Endodermal cell (in vitro differentiated cells): ENCODE measurements at regions not wholly inside any gene's neighbourhood (a gene's known extent, or its start where the extent isn't known, plus 50 kb on each side); places are given as distances from the start of the nearest gene placed in this dataset.

Experiments used
- DNase-seq: peaks from one replicate; pipeline ENCODE4 v3.0.0-alpha.2; 2017
- H3K27ac ChIP-seq: 2 replicates; pipeline ENCODE4 v1.5.1; 2013; ENCODE audit warnings: mild to moderate bottlenecking, low read depth, low read length, moderate library complexity
- H3K27me3 ChIP-seq: 2 replicates; pipeline ENCODE4 v1.6.1; 2013; ENCODE audit warnings: mild to moderate bottlenecking, low read length, moderate library complexity; ENCODE audit not compliant: insufficient read depth, control insufficient read depth, poor library complexity, severe bottlenecking
- H3K36me3 ChIP-seq: 2 replicates; pipeline ENCODE4 v1.7.0; 2013; ENCODE audit warnings: mild to moderate bottlenecking, low read length, moderate library complexity; ENCODE audit not compliant: control insufficient read depth, insufficient read depth
- H3K4me1 ChIP-seq: one replicate; pipeline ENCODE4 v1.7.0; 2013; ENCODE audit warnings: low read length; ENCODE audit not compliant: control insufficient read depth, insufficient read depth
- H3K4me3 ChIP-seq: 2 replicates; pipeline ENCODE4 v1.5.1; 2013; ENCODE audit warnings: mild to moderate bottlenecking, low read length, moderate library complexity
- H3K9ac ChIP-seq: 2 replicates; pipeline ENCODE4 v1.6.1; 2013; ENCODE audit warnings: mild to moderate bottlenecking, low read length, moderate library complexity; ENCODE audit not compliant: poor library complexity, severe bottlenecking; ENCODE audit errors: extremely low read depth
- H3K9me3 ChIP-seq: 2 replicates; pipeline ENCODE4 v1.6.1; 2013; ENCODE audit warnings: mild to moderate bottlenecking, low read length, moderate library complexity; ENCODE audit not compliant: control insufficient read depth
- H3K27ac Mint-ChIP-seq: 2 replicates; pipeline ENCODE4 v1.8.0; 2020; ENCODE audit warnings: mixed read lengths
- H3K27me3 Mint-ChIP-seq: 2 replicates; pipeline ENCODE4 v1.8.0; 2021; ENCODE audit warnings: mild to moderate bottlenecking, mixed read lengths; ENCODE audit not compliant: insufficient read depth
- H3K36me3 Mint-ChIP-seq: 2 replicates; pipeline ENCODE4 v1.8.0; 2020; ENCODE audit warnings: low read depth, mixed read lengths
- H3K4me1 Mint-ChIP-seq: 2 replicates; pipeline ENCODE4 v1.8.0; 2020; ENCODE audit warnings: mixed read lengths
- H3K4me3 Mint-ChIP-seq: 2 replicates; pipeline ENCODE4 v1.8.0; 2020; ENCODE audit warnings: mild to moderate bottlenecking, moderate library complexity, mixed read lengths
- H3K9me3 Mint-ChIP-seq: 2 replicates; pipeline ENCODE4 v1.8.0; 2020; ENCODE audit warnings: mild to moderate bottlenecking, mixed read lengths
- CTCF ChIP-seq: fragments of 200-600 bp; sonication (generic); conservative IDR thresholded peaks from 2 replicates; pipeline ENCODE4 v1.5.0; 2021; ENCODE audit warnings: antibody characterized with exemption, mild to moderate bottlenecking
- whole genome bisulfite sequencing, 2 experiments: methylation state at CpG; one replicate each; pipeline versions ENCODE4 v1.1.5 to v1.1.7; 2013; ENCODE audit warnings: missing lambda C conversion rate in 2 of 2, mixed read lengths in 1 of 2; ENCODE audit not compliant: insufficient coverage in 1 of 2, insufficient read length in 1 of 2; 5-methylcytosine and 5-hydroxymethylcytosine counted together

- peaks cover 23% of the 10 kb centered on the region for H3K27me3 Mint-ChIP-seq
- H3K4me3 Mint-ChIP-seq, result no peak overlapping the region
- H3K4me3 ChIP-seq, result no peak overlapping the region
- WGBS, 2 experiments, result 86 to 95% methylated on average over 1 to 2 of the region's 2 CpGs
- no peak overlapping the region for H3K27ac ChIP-seq
- peaks cover 29% of the 10 kb centered on the region for H3K4me1 Mint-ChIP-seq
- no peaks in the 10 kb centered on the region for H3K9me3 ChIP-seq
- TF ChIP-seq CTCF, result no peak
- no peaks in the 10 kb centered on the region for H3K36me3 ChIP-seq
- H3K9ac ChIP-seq, result no peak overlapping the region
- no peaks in the 10 kb centered on the region for H3K36me3 Mint-ChIP-seq
- H3K27me3 ChIP-seq, result peaks cover 5% of the 10 kb centered on the region
- no peak overlapping the region for H3K27ac Mint-ChIP-seq
- no peaks in the 10 kb centered on the region for H3K9me3 Mint-ChIP-seq
- peaks cover 8% of the 10 kb centered on the region for H3K4me1 ChIP-seq
- DNase-seq, result no peak
These were observed 90.8 kb upstream of the SLC2A1 start for GRCh38 chr1:43049481-43049880.

- Mint-ChIP-seq H3K4me1 (peaks cover 28% of the 10 kb centered on the region), H3K27ac (no peak overlapping the region), H3K27me3 (peaks cover 23% of the 10 kb centered on the region), H3K36me3 (no peaks in the 10 kb centered on the region), H3K9me3 (no peaks in the 10 kb centered on the region), H3K4me3 (no peak overlapping the region)
- no peak for TF ChIP-seq CTCF
- Histone ChIP-seq H3K27me3 (peaks cover 5% of the 10 kb centered on the region), H3K9me3 (no peaks in the 10 kb centered on the region), H3K4me1 (peaks cover 8% of the 10 kb centered on the region), H3K9ac (no peak overlapping the region), H3K4me3 (no peak overlapping the region), H3K36me3 (no peaks in the 10 kb centered on the region), H3K27ac (no peak overlapping the region)
- WGBS, 2 experiments, result 62% methylated on average over 2 of the region's 2 CpGs
- no peak for DNase-seq
These were observed 89.9 kb upstream of the SLC2A1 start for GRCh38 chr1:43048601-43049011.

GRCh38 chr1:43047135-43047534 lies 88.5 kb upstream of the SLC2A1 start:
- Mint-ChIP-seq H3K9me3 (no peaks in the 10 kb centered on the region), H3K27me3 (peaks cover 23% of the 10 kb centered on the region), H3K27ac (no peak overlapping the region), H3K36me3 (no peaks in the 10 kb centered on the region), H3K4me3 (no peak overlapping the region), H3K4me1 (peaks cover 13% of the 10 kb centered on the region)
- Histone ChIP-seq H3K9me3 (no peaks in the 10 kb centered on the region), H3K4me1 (no peaks in the 10 kb centered on the region), H3K27ac (no peak overlapping the region), H3K4me3 (no peak overlapping the region), H3K36me3 (no peaks in the 10 kb centered on the region), H3K9ac (no peak overlapping the region), H3K27me3 (peaks cover 5% of the 10 kb centered on the region)
- TF ChIP-seq CTCF, result no peak
- DNase-seq, result no peak
- 96% methylated on average over 1 of the region's 1 CpG; no CpG with 5 or more reads in 1 of the 2 experiments for WGBS, 2 experiments
